ENCODE measurements at regions not wholly inside any gene's neighbourhood (a gene's known extent, or its start where the extent isn't known, plus 50 kb on each side); places are given as distances from the start of the nearest gene placed in this dataset.
A peak's percentile ranks its signal among the peaks of the same experiment; 100 is the strongest.
"Not testable (repeated sequence)": the region's sequence is repeated elsewhere in the genome, so short reads cannot be mapped to it uniquely, and the experiment has no call there.

- Mint-ChIP-seq H3K4me3 (no peak overlapping the region), H3K36me3 (no peaks in the 10 kb centered on the region), H3K27ac (no peak overlapping the region), H3K27me3 (peaks cover 25% of the 10 kb centered on the region), H3K9me3 (no peaks in the 10 kb centered on the region), H3K4me1 (no peaks in the 10 kb centered on the region)
- CTCF ChIA-PET: no interaction called here
- no peak for DNase-seq
These were observed 87.8 kb upstream of the PCBD1 start for GRCh38 chr10:70976063-70976695.

DNA sequence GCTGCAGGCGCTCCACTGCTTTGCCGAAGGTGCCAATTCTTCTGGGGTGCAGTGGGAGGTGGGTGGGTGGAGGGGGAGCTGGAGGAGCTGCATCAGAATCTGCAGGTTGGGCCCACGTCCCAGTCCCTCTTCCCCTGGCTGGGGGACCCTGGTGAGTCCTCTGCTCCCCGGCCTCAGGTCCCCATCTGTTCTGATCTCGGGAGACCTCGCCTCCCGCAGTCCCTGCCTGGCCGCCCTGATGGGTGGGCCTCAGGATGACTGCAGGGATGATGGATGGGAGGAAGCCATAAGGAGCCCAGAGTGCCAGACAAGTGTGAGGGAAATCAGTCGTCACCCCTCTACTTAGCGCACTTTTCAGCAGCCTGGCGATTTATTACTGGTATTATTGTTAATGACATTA is 89.3 kb upstream of the PCBD1 start:
- DNase-seq: no peak
- no peaks in the 10 kb centered on the region for H3K9me3 Mint-ChIP-seq
- CTCF ChIA-PET: no interaction called here
- peaks cover 25% of the 10 kb centered on the region for H3K27me3 Mint-ChIP-seq
- H3K4me3 Mint-ChIP-seq: no peak overlapping the region
- H3K36me3 Mint-ChIP-seq: no peaks in the 10 kb centered on the region
- no peak overlapping the region for H3K27ac Mint-ChIP-seq
- H3K4me1 Mint-ChIP-seq: peaks cover 7% of the 10 kb centered on the region

DNA sequence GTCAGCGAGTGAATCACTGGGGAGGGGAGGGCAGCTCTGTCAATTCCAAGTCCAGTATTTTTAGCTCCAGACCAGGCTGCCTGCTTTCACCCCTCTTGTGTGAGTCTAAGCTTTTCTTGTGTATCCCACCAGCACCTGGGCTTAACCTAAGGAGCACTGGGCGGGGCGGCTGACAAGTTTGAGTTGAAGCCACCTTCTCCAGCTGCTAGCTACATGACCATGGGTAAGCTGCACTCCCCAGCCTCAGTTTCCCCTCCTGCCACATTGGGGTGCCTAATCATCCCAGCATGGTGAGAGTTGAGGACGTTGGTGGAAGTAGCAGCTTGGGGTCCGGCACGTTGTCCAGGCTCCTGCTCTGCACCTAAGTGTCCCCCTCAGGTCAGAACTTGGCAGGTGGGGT is 89.8 kb upstream of the PCBD1 start:
- no peaks in the 10 kb centered on the region for H3K36me3 Mint-ChIP-seq
- no peaks in the 10 kb centered on the region for H3K9me3 Mint-ChIP-seq
- peaks cover 12% of the 10 kb centered on the region for H3K4me1 Mint-ChIP-seq
- DNase-seq: no peak
- H3K27ac Mint-ChIP-seq: no peak overlapping the region
- peaks cover 25% of the 10 kb centered on the region for H3K27me3 Mint-ChIP-seq
- CTCF ChIA-PET: no interaction called here
- H3K4me3 Mint-ChIP-seq: no peak overlapping the region

DNA sequence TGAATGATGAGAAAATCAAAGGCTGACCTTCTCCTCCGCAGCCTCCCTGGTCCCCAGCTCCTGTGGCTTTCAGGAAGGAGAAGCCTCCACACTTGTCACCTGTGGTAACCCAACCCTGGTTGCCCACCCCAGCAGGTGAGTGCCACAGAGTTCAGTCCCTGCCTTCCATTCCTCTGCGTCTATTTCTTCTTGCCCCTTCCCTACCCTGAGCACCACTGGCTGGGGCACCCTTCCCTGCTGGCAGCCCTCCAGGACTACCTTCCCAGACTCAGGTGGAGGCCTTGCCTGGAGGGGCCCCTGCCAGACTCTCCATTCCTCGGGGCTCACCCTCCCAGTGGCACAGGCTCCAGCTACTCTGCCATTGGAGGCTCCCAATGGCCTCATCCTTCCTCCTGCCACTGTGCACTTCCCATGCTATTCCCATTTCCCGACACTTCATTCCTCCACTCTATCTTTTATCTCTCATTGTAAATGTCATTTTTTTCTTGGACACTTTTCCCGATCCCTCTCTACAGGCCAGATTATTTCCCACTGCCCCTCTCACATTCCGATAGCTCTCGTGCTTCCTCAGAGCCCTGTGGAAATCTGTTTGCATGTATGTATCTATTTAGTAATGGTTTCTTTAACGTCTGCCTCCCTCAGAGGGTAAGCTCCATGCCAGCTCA is 90.6 kb upstream of the PCBD1 start:
- CTCF ChIA-PET: no interaction called here
- Mint-ChIP-seq H3K27ac (no peak overlapping the region), H3K27me3 (peaks cover 22% of the 10 kb centered on the region), H3K36me3 (no peaks in the 10 kb centered on the region), H3K4me1 (peaks cover 13% of the 10 kb centered on the region), H3K9me3 (no peaks in the 10 kb centered on the region), H3K4me3 (no peak overlapping the region)
- DNase-seq: no peak

DNA sequence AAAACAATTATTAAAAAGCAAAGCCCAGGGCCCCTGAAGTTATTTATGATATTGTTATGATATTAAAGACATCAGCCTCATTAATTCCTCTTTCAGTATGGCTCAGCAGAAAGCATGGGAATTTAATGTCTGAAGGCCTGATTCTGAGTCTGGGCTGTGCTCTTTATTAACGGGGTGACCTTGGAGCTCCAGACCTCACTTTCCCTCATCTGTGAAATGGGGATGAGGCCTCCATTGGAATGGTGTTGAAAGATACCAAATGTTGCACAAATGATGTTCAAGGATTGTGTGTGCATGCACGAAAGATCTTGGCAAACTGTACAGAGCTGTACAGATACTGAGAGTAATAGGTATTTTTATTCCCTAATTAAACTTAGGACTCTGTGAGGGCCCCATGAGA is 92.3 kb upstream of the PCBD1 start:
- no peaks in the 10 kb centered on the region for H3K9me3 Mint-ChIP-seq
- no peak overlapping the region for H3K27ac Mint-ChIP-seq
- DNase-seq: no peak
- CTCF ChIA-PET: no interaction called here
- no peak overlapping the region for H3K4me3 Mint-ChIP-seq
- H3K36me3 Mint-ChIP-seq: no peaks in the 10 kb centered on the region
- peaks cover 16% of the 10 kb centered on the region for H3K4me1 Mint-ChIP-seq
- H3K27me3 Mint-ChIP-seq: peaks cover 11% of the 10 kb centered on the region

- no peaks in the 10 kb centered on the region for H3K9me3 Mint-ChIP-seq
- no peak for DNase-seq
- no peak overlapping the region for H3K4me3 Mint-ChIP-seq
- CTCF ChIA-PET: no interaction called here
- no peaks in the 10 kb centered on the region for H3K36me3 Mint-ChIP-seq
- peaks cover 20% of the 10 kb centered on the region for H3K4me1 Mint-ChIP-seq
- peaks cover 10% of the 10 kb centered on the region for H3K27me3 Mint-ChIP-seq
- no peak overlapping the region for H3K27ac Mint-ChIP-seq
These were observed 92.9 kb upstream of the PCBD1 start for GRCh38 chr10:70981171-70981836.

GRCh38 chr10:70981936-70982335 is 93.6 kb upstream of the PCBD1 start:
- peaks cover 5% of the 10 kb centered on the region for H3K27me3 Mint-ChIP-seq
- H3K9me3 Mint-ChIP-seq: no peaks in the 10 kb centered on the region
- CTCF ChIA-PET: no interaction called here
- H3K4me1 Mint-ChIP-seq: peaks cover 20% of the 10 kb centered on the region
- H3K4me3 Mint-ChIP-seq: no peak overlapping the region
- no peaks in the 10 kb centered on the region for H3K36me3 Mint-ChIP-seq
- peak overlapping the region; percentile 81 for H3K27ac Mint-ChIP-seq
- DNase-seq: no peak

GRCh38 chr10:70982443-70982842 is 94.1 kb upstream of the PCBD1 start:
- no peak for DNase-seq
- Mint-ChIP-seq H3K36me3 (no peaks in the 10 kb centered on the region), H3K4me1 (peaks cover 20% of the 10 kb centered on the region), H3K9me3 (no peaks in the 10 kb centered on the region), H3K27me3 (peaks cover 5% of the 10 kb centered on the region), H3K4me3 (no peak overlapping the region), H3K27ac (peak overlapping the region; percentile 81)
- CTCF ChIA-PET: no interaction called here

DNA sequence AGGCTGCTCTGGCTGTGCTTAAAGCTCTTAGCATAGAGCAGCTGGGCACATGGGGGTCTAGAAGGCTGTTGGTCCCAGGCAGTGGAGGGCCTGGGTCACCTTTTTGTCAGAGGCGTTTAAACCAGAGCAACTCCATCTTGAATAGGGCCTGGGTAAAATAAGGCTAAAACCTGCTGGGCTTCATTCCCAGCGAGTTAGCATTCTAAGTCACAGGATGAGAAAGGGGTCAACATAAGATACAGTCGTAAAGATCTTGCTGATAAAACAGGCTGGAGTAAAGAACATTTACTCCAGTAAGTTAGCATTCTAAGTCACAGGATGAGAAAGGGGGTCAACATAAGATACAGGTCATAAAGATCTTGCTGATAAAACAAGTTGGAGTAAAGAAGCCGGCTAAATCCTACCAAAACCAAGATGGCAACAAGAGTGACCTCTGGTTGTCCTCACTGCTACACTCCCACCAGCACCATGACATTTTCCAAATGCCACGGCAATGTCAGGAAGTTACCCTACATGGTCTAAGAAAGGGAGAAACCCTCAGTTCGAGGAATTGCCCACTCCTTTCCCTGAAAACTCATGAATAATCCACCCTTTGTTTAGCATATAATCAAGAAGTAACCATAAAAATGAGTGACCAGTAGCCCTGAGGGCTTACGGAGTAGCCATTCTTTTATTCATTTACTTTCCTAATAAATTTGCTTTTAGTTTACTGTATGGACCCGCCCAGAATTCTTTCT is 96.8 kb upstream of the PCBD1 start:
- Mint-ChIP-seq H3K4me3 (no peak overlapping the region), H3K27ac (no peak overlapping the region), H3K27me3 (no peaks in the 10 kb centered on the region), H3K9me3 (no peaks in the 10 kb centered on the region), H3K4me1 (peaks cover 20% of the 10 kb centered on the region), H3K36me3 (no peaks in the 10 kb centered on the region)
- CTCF ChIA-PET: no interaction called here
- no peak for DNase-seq

DNA sequence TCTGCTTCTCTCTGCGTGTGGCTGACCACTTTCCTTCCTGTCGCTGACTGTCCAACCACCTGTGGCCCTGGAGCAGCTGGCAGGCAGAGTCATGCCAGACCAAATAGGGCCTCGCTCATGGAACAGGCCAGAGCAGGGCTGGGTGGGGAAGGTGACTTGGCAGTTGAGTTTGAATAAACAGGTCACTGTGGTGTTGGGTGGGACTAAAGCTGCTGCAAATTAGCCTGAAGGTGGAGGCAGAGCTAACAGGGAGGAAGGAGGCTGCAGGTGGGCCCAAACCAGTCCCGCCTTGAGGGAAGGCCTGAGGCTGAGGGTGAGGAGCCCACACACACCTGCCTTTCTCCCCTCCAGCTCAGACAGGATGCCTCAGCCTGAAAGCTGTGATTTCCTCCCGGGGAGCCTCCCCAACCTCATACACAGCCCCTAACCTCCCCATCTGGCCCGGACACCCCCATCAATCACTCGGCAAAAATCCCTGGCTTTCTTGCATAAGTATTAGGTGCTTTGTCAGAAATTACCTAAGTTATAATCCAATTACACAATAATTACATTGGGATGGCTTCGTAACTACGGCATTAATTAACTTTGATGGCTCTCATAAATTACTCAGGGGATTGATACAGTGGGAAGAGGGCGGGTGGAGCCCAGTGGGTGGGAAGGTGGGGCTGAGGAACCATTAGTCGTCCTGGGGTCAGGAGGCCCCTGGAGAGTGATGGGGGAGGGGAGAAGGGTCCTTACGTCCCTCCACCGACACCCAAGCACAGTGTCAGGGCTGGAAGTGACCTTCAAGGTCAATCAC is 97.7 kb upstream of the PCBD1 start:
- Mint-ChIP-seq H3K27me3 (no peaks in the 10 kb centered on the region), H3K9me3 (no peaks in the 10 kb centered on the region), H3K27ac (no peak overlapping the region), H3K4me1 (peaks cover 20% of the 10 kb centered on the region), H3K4me3 (no peak overlapping the region), H3K36me3 (no peaks in the 10 kb centered on the region)
- no peak for DNase-seq
- CTCF ChIA-PET: no interaction called here

DNA sequence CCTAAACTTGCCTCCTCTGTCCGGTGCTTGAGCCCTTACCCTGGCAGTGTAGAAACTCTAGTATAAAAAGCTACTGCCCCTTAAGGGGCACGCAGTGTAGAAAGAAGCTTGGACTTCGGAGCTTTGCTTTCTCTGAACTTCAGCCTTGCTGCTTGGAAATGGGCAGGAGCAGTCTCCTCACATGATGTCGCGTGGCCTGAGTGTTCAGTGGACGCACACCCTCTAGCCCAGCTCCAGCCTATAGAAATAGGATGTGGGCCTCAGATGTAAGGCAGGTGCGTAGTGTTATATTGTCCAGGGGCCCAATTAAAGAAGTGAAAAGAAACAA is 98.2 kb upstream of the PCBD1 start:
- Mint-ChIP-seq H3K4me3 (no peak overlapping the region), H3K36me3 (no peaks in the 10 kb centered on the region), H3K27ac (no peak overlapping the region), H3K27me3 (no peaks in the 10 kb centered on the region), H3K4me1 (peaks cover 20% of the 10 kb centered on the region), H3K9me3 (no peaks in the 10 kb centered on the region)
- CTCF ChIA-PET: no interaction called here
- DNase-seq: no peak

DNA sequence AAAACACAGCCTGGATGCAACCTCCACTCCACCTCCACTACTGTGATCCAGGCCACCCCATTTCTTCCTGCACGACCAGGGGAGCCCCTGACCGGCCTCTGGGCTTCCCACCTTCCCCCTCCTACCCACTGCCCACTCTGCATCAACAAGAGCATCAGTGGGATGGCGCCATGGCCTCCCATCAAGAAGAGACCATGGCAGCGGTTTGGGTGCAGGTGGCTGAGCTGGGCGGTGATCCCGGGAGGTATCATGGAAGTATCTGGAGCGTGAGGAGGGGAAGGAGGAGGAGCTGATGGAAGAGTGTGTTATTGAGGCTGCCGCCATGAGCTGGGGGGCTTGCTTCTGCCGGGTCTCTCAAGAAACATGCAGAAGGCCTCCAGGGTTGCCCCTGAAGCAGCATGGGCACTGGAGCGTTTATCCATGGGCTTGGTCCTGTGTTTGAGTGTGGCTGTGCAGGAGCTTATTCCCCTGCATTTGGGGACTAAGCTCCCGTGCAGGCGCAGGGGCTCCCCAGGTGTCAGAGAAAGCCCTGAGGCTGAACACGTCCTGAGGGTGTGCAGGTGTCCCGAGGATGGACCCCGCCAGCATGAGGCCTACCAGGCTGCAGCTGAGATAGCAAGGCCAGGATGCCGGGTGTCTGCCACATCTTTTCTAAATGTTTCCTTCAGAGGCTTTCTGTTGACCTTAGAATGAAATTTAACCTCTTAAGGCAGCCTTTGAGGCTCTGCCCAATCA is 99.2 kb upstream of the PCBD1 start:
- no peaks in the 10 kb centered on the region for H3K9me3 Mint-ChIP-seq
- no peak for DNase-seq
- H3K27ac Mint-ChIP-seq: no peak overlapping the region
- no peaks in the 10 kb centered on the region for H3K27me3 Mint-ChIP-seq
- H3K36me3 Mint-ChIP-seq: no peaks in the 10 kb centered on the region
- CTCF ChIA-PET: no interaction called here
- H3K4me3 Mint-ChIP-seq: no peak overlapping the region
- peaks cover 15% of the 10 kb centered on the region for H3K4me1 Mint-ChIP-seq

DNA sequence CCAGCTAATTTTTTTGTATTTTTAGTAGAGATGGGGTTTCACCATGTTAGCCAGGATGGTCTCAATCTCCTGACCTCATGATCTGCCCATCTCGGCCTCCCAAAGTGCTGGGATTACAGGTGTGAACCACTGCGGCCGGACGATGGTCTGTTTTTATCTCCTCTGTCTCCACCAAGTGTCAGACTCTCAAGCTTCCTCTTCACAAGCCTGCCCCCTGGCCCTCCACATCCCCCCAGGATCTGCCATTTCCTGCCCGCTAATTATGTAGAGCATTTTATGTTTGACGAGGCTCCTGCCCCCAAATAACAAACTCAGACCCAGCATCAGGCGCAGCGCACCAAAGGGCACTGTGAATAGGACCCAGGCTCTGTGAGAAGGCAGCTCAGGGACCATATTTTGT is 101.8 kb upstream of the PCBD1 start:
- H3K4me1 Mint-ChIP-seq, H3K36me3 Mint-ChIP-seq, CTCF ChIA-PET, H3K9me3 Mint-ChIP-seq, H3K27me3 Mint-ChIP-seq, H3K27ac Mint-ChIP-seq, H3K4me3 Mint-ChIP-seq, DNase-seq: not testable (repeated sequence)

- no peak for DNase-seq
These were observed 102.3 kb upstream of the PCBD1 start for GRCh38 chr10:70990681-70991080.

More at GRCh38 chr10:70990681-70991080, 102.3 kb upstream of the PCBD1 start:
- Mint-ChIP-seq H3K36me3 (no peaks in the 10 kb centered on the region), H3K27me3 (no peaks in the 10 kb centered on the region), H3K9me3 (no peaks in the 10 kb centered on the region), H3K4me3 (no peak overlapping the region), H3K27ac (no peak overlapping the region), H3K4me1 (peaks cover 5% of the 10 kb centered on the region)
- CTCF ChIA-PET: no interaction called here

All from activated naive CD4-positive, alpha-beta T cell treated with anti-CD3 and anti-CD28 coated beads, Interleukin-2, amount 10 ng/mL, durations not matched to agents 7 days and 5 days (primary cell).